CD4-positive, alpha-beta memory T cell (primary cell): ENCODE measurements at regions not wholly inside any gene's neighbourhood (a gene's known extent, or its start where the extent isn't known, plus 50 kb on each side); places are given as distances from the start of the nearest gene placed in this dataset.

Source experiments
- CTCF ChIA-PET: fragments of 350-600 bp; sonication (Branson Sonifier 250); formaldehyde crosslinking; loops from one replicate; lab custom pipeline; 2021; ENCODE audit warnings: inconsistent platforms; ENCODE audit not compliant: partially characterized antibody; lab: Charles Lee
- POLR2A ChIA-PET: fragments of 350-600 bp; sonication (Branson Sonifier 250); formaldehyde crosslinking; loops from one replicate; lab custom pipeline; 2021; ENCODE audit not compliant: partially characterized antibody; lab: Charles Lee
- DNase-seq, 5 donors: peaks; one replicate each; pipeline versions ENCODE4 v3.0.0 to v3.0.0-alpha.2; 2020 to 2022; ENCODE audit warnings: mixed read lengths in 1 of 5
- H3K27ac ChIP-seq: one replicate; pipeline ENCODE4 v1.7.0; 2013; ENCODE audit warnings: low read depth, low read length
- H3K27me3 ChIP-seq: 2 replicates; pipeline ENCODE4 v1.7.0; 2013; ENCODE audit warnings: mild to moderate bottlenecking, low read length, moderate library complexity; ENCODE audit not compliant: insufficient read depth
- H3K36me3 ChIP-seq: 2 replicates; pipeline ENCODE4 v1.7.0; 2013; ENCODE audit warnings: mild to moderate bottlenecking, low read length, moderate library complexity; ENCODE audit not compliant: insufficient read depth
- H3K4me1 ChIP-seq: 2 replicates; pipeline ENCODE4 v1.7.0; 2013; ENCODE audit warnings: mild to moderate bottlenecking, low read length, moderate library complexity; ENCODE audit not compliant: insufficient read depth
- H3K4me3 ChIP-seq, 2 donors: one replicate each; pipeline ENCODE4 v1.7.0; 2013; ENCODE audit warnings: low read length in 2 of 2, mild to moderate bottlenecking in 1 of 2
- H3K9me3 ChIP-seq, 2 donors: one replicate each; pipeline ENCODE4 v1.7.0; 2013; ENCODE audit warnings: low read length in 2 of 2, control low read depth in 1 of 2; ENCODE audit not compliant: control insufficient read depth in 1 of 2
- H3K27ac Mint-ChIP-seq, 7 donors: one replicate each; pipeline ENCODE4 v1.8.0; 2020 to 2021; ENCODE audit warnings: mixed read lengths in 7 of 7, mild to moderate bottlenecking in 6 of 7, inconsistent platforms in 3 of 7, moderate library complexity in 3 of 7
- H3K27me3 Mint-ChIP-seq, 2 donors: one replicate each; pipeline ENCODE4 v1.8.0; 2020 to 2021; ENCODE audit warnings: mixed read lengths in 2 of 2
- H3K36me3 Mint-ChIP-seq, 2 donors: one replicate each; pipeline ENCODE4 v1.8.0; 2020 to 2021; ENCODE audit warnings: mixed read lengths in 2 of 2, inconsistent platforms in 1 of 2, mild to moderate bottlenecking in 1 of 2
- H3K4me1 Mint-ChIP-seq, 4 donors: one replicate each; pipeline ENCODE4 v1.8.0; 2020 to 2021; ENCODE audit warnings: mixed read lengths in 4 of 4, mild to moderate bottlenecking in 1 of 4
- H3K4me3 Mint-ChIP-seq, 8 donors: one replicate each; pipeline ENCODE4 v1.8.0; 2020 to 2021; ENCODE audit warnings: mixed read lengths in 8 of 8, mild to moderate bottlenecking in 7 of 8, moderate library complexity in 6 of 8, inconsistent platforms in 3 of 8
- H3K9me3 Mint-ChIP-seq, 8 donors: one replicate each; pipeline ENCODE4 v1.8.0; 2020 to 2021; ENCODE audit warnings: mixed read lengths in 8 of 8, mild to moderate bottlenecking in 5 of 8, inconsistent platforms in 3 of 8, moderate library complexity in 1 of 8
- intact Hi-C: fragments of 100-400 bp; cut with micrococcal nuclease; formaldehyde crosslinking; loops from one replicate; pipeline ENCODE4 v1.15.1; 2023

GRCh38 chr5:174479325-174479724 is 245.1 kb upstream of the MSX2 start:
- DNase-seq = no peak

GRCh38 chr5:174481737-174482136 is 242.6 kb upstream of the MSX2 start:
- H3K4me3 Mint-ChIP-seq = no peak overlapping the region
- Histone ChIP-seq H3K27ac (no peak overlapping the region), H3K4me3 (no peak overlapping the region), H3K9me3 (no peaks in the 10 kb centered on the region), H3K4me1 (peaks cover 7% of the 10 kb centered on the region), H3K36me3 (no peaks in the 10 kb centered on the region), H3K27me3 (no peaks in the 10 kb centered on the region)
- peaks cover 0 to 1% of the 10 kb centered on the region in 2 donors for H3K27me3 Mint-ChIP-seq
- H3K4me1 Mint-ChIP-seq = peaks cover 0 to 9% (median 5%) of the 10 kb centered on the region in 4 donors
- ChIA-PET POLR2A (no interaction called here), CTCF (no interaction called here)
- peaks cover 3 to 33% (median 11%) of the 10 kb centered on the region in 8 donors for H3K9me3 Mint-ChIP-seq
- H3K36me3 Mint-ChIP-seq = no peaks in the 10 kb centered on the region
- no peak for DNase-seq
- intact Hi-C loops = no loop called here
- H3K27ac Mint-ChIP-seq = no peak overlapping the region

More at GRCh38 chr5:174479325-174479724, 245.1 kb upstream of the MSX2 start:
- Mint-ChIP-seq H3K27ac (no peak overlapping the region), H3K4me3 (no peak overlapping the region), H3K27me3 (no peaks in the 10 kb centered on the region), H3K9me3 (peaks cover 4 to 31% (median 17%) of the 10 kb centered on the region in 8 donors), H3K36me3 (no peaks in the 10 kb centered on the region), H3K4me1 (peaks cover 0 to 9% (median 5%) of the 10 kb centered on the region in 4 donors)
- H3K36me3 ChIP-seq = no peaks in the 10 kb centered on the region
- intact Hi-C loops = no loop called here
- no peak overlapping the region for H3K4me3 ChIP-seq
- ChIA-PET POLR2A (no interaction called here), CTCF (no interaction called here)
- H3K9me3 ChIP-seq = no peaks in the 10 kb centered on the region
- no peaks in the 10 kb centered on the region for H3K27me3 ChIP-seq
- H3K27ac ChIP-seq = no peak overlapping the region
- H3K4me1 ChIP-seq = peaks cover 7% of the 10 kb centered on the region

- no peaks in the 10 kb centered on the region for H3K36me3 ChIP-seq
- H3K36me3 Mint-ChIP-seq = no peaks in the 10 kb centered on the region
- ChIA-PET CTCF (no interaction called here), POLR2A (no interaction called here)
- peak overlapping the region in 1 of 7 donors; percentile 82 for H3K27ac Mint-ChIP-seq
- no peaks in the 10 kb centered on the region for H3K27me3 ChIP-seq
- H3K9me3 ChIP-seq = no peaks in the 10 kb centered on the region
- no peak overlapping the region for H3K27ac ChIP-seq
- peaks cover 3 to 33% (median 12%) of the 10 kb centered on the region in 8 donors for H3K9me3 Mint-ChIP-seq
- H3K27me3 Mint-ChIP-seq = peaks cover 1% of the 10 kb centered on the region in 2 donors
- DNase-seq = no peak
- intact Hi-C loops = no loop called here
- peak overlapping the region in 3 of 8 donors; percentile 5 to 47 (median 46) for H3K4me3 Mint-ChIP-seq
- peaks cover 0 to 9% (median 5%) of the 10 kb centered on the region in 4 donors for H3K4me1 Mint-ChIP-seq
- peaks cover 7% of the 10 kb centered on the region for H3K4me1 ChIP-seq
- H3K4me3 ChIP-seq = no peak overlapping the region
These were observed 241.8 kb upstream of the MSX2 start for GRCh38 chr5:174482607-174483024.

- intact Hi-C loops = no loop called here
- POLR2A ChIA-PET = no interaction called here
These were observed 241.0 kb upstream of the MSX2 start for GRCh38 chr5:174483411-174483810.

GRCh38 chr5:174489215-174489614 is 235.2 kb upstream of the MSX2 start:
- intact Hi-C loops = no loop called here
- Mint-ChIP-seq H3K27ac (no peak overlapping the region), H3K4me1 (no peaks in the 10 kb centered on the region), H3K27me3 (peaks cover 1 to 4% of the 10 kb centered on the region in 2 donors), H3K9me3 (peaks cover 0 to 17% (median 5%) of the 10 kb centered on the region in 8 donors), H3K4me3 (no peak overlapping the region), H3K36me3 (no peaks in the 10 kb centered on the region)
- no peaks in the 10 kb centered on the region for H3K27me3 ChIP-seq
- H3K4me1 ChIP-seq = no peaks in the 10 kb centered on the region
- POLR2A ChIA-PET = no interaction called here
- no peak overlapping the region for H3K4me3 ChIP-seq
- CTCF ChIA-PET = no interaction called here
- no peaks in the 10 kb centered on the region for H3K9me3 ChIP-seq
- H3K27ac ChIP-seq = no peak overlapping the region
- no peak for DNase-seq
- H3K36me3 ChIP-seq = no peaks in the 10 kb centered on the region

More at GRCh38 chr5:174483411-174483810, 241.0 kb upstream of the MSX2 start:
- H3K4me3 ChIP-seq = no peak overlapping the region
- H3K36me3 ChIP-seq = no peaks in the 10 kb centered on the region
- H3K4me1 ChIP-seq = peaks cover 7% of the 10 kb centered on the region
- Mint-ChIP-seq H3K27me3 (peaks cover 1 to 2% of the 10 kb centered on the region in 2 donors), H3K9me3 (peaks cover 3 to 29% (median 11%) of the 10 kb centered on the region in 8 donors), H3K36me3 (no peaks in the 10 kb centered on the region), H3K27ac (no peak overlapping the region), H3K4me3 (no peak overlapping the region), H3K4me1 (peaks cover 0 to 9% (median 5%) of the 10 kb centered on the region in 4 donors)
- CTCF ChIA-PET = no interaction called here
- no peak for DNase-seq
- no peaks in the 10 kb centered on the region for H3K27me3 ChIP-seq
- H3K27ac ChIP-seq = no peak overlapping the region
- H3K9me3 ChIP-seq = no peaks in the 10 kb centered on the region

- Histone ChIP-seq H3K9me3 (no peaks in the 10 kb centered on the region), H3K4me1 (no peaks in the 10 kb centered on the region), H3K27me3 (no peaks in the 10 kb centered on the region), H3K36me3 (no peaks in the 10 kb centered on the region), H3K27ac (no peak overlapping the region), H3K4me3 (no peak overlapping the region)
- DNase-seq = no peak
- ChIA-PET POLR2A (no interaction called here), CTCF (no interaction called here)
- Mint-ChIP-seq H3K4me1 (no peaks in the 10 kb centered on the region), H3K27me3 (peaks cover 0 to 4% of the 10 kb centered on the region in 2 donors), H3K36me3 (no peaks in the 10 kb centered on the region), H3K9me3 (peaks cover 0 to 11% (median 4%) of the 10 kb centered on the region in 8 donors), H3K4me3 (no peak overlapping the region), H3K27ac (no peak overlapping the region)
- intact Hi-C loops = no loop called here
These were observed 234.3 kb upstream of the MSX2 start for GRCh38 chr5:174489920-174490597.

- intact Hi-C loops = no loop called here
- DNase-seq = no peak
- peaks cover 0 to 4% of the 10 kb centered on the region in 2 donors for H3K27me3 Mint-ChIP-seq
- H3K4me3 ChIP-seq = no peak overlapping the region
- no peaks in the 10 kb centered on the region for H3K4me1 ChIP-seq
- H3K9me3 Mint-ChIP-seq = peaks cover 0 to 6% (median 3%) of the 10 kb centered on the region in 8 donors
- POLR2A ChIA-PET = no interaction called here
- H3K27ac Mint-ChIP-seq = no peak overlapping the region
- CTCF ChIA-PET = no interaction called here
- no peaks in the 10 kb centered on the region for H3K4me1 Mint-ChIP-seq
- no peaks in the 10 kb centered on the region for H3K36me3 Mint-ChIP-seq
- H3K27me3 ChIP-seq = no peaks in the 10 kb centered on the region
- no peak overlapping the region for H3K27ac ChIP-seq
- H3K36me3 ChIP-seq = no peaks in the 10 kb centered on the region
- H3K4me3 Mint-ChIP-seq = no peak overlapping the region
- no peaks in the 10 kb centered on the region for H3K9me3 ChIP-seq
These were observed 233.7 kb upstream of the MSX2 start for GRCh38 chr5:174490728-174491127.
